ENCODE measurements at regions not wholly inside any gene's neighbourhood (a gene's known extent, or its start where the extent isn't known, plus 50 kb on each side); places are given as distances from the start of the nearest gene placed in this dataset.

DNA sequence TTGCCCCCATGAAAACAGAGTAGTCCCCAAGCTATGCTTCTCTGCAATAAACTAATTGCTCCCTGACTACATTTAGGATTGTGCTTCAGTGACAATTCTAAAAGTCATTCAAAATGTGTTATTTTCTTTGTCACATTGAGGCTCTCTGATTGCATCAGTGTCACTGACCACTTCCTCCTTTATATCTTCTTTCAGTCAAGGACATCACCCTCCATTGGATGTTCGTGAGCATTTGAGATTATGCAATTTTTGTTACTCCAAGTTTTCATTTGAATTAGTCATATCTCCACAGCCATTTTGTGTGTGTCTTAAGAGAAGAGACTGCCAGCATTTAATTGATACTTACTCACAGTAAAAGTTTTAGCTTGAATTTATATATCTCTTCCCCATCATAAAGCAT lies 780.8 kb upstream of the GCFC2 start:
- TF ChIP-seq, protein P1, sequence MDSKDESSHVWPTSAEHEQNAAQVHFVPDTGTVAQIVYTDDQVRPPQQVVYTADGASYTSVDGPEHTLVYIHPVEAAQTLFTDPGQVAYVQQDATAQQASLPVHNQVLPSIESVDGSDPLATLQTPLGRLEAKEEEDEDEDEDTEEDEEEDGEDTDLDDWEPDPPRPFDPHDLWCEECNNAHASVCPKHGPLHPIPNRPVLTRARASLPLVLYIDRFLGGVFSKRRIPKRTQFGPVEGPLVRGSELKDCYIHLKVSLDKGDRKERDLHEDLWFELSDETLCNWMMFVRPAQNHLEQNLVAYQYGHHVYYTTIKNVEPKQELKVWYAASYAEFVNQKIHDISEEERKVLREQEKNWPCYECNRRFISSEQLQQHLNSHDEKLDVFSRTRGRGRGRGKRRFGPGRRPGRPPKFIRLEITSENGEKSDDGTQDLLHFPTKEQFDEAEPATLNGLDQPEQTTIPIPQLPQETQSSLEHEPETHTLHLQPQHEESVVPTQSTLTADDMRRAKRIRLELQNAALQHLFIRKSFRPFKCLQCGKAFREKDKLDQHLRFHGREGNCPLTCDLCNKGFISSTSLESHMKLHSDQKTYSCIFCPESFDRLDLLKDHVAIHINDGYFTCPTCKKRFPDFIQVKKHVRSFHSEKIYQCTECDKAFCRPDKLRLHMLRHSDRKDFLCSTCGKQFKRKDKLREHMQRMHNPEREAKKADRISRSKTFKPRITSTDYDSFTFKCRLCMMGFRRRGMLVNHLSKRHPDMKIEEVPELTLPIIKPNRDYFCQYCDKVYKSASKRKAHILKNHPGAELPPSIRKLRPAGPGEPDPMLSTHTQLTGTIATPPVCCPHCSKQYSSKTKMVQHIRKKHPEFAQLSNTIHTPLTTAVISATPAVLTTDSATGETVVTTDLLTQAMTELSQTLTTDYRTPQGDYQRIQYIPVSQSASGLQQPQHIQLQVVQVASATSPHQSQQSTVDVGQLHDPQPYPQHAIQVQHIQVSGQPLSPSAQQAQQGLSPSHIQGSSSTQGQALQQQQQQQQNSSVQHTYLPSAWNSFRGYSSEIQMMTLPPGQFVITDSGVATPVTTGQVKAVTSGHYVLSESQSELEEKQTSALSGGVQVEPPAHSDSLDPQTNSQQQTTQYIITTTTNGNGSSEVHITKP (CRISPR knock-in tag; IDR thresholded peaks at IDR 0.05; ENCODE audit: low read depth): no peak
- no peak for TF ChIP-seq EZH2 (conservative IDR thresholded peaks at IDR 0.05; ENCODE audit: low read depth, low read length)
- TF ChIP-seq, protein P2, sequence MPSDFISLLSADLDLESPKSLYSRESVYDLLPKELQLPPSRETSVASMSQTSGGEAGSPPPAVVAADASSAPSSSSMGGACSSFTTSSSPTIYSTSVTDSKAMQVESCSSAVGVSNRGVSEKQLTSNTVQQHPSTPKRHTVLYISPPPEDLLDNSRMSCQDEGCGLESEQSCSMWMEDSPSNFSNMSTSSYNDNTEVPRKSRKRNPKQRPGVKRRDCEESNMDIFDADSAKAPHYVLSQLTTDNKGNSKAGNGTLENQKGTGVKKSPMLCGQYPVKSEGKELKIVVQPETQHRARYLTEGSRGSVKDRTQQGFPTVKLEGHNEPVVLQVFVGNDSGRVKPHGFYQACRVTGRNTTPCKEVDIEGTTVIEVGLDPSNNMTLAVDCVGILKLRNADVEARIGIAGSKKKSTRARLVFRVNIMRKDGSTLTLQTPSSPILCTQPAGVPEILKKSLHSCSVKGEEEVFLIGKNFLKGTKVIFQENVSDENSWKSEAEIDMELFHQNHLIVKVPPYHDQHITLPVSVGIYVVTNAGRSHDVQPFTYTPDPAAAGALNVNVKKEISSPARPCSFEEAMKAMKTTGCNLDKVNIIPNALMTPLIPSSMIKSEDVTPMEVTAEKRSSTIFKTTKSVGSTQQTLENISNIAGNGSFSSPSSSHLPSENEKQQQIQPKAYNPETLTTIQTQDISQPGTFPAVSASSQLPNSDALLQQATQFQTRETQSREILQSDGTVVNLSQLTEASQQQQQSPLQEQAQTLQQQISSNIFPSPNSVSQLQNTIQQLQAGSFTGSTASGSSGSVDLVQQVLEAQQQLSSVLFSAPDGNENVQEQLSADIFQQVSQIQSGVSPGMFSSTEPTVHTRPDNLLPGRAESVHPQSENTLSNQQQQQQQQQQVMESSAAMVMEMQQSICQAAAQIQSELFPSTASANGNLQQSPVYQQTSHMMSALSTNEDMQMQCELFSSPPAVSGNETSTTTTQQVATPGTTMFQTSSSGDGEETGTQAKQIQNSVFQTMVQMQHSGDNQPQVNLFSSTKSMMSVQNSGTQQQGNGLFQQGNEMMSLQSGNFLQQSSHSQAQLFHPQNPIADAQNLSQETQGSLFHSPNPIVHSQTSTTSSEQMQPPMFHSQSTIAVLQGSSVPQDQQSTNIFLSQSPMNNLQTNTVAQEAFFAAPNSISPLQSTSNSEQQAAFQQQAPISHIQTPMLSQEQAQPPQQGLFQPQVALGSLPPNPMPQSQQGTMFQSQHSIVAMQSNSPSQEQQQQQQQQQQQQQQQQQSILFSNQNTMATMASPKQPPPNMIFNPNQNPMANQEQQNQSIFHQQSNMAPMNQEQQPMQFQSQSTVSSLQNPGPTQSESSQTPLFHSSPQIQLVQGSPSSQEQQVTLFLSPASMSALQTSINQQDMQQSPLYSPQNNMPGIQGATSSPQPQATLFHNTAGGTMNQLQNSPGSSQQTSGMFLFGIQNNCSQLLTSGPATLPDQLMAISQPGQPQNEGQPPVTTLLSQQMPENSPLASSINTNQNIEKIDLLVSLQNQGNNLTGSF (CRISPR knock-in tag; IDR thresholded peaks at IDR 0.05): no peak
- no peak for TF ChIP-seq HES4 (CRISPR knock-in tag; IDR thresholded peaks at IDR 0.05; ENCODE audit: borderline replicate concordance)
- TF ChIP-seq ZBTB7A (CRISPR knock-in tag; IDR thresholded peaks at IDR 0.05): no peak
- TF ChIP-seq, protein P3, sequence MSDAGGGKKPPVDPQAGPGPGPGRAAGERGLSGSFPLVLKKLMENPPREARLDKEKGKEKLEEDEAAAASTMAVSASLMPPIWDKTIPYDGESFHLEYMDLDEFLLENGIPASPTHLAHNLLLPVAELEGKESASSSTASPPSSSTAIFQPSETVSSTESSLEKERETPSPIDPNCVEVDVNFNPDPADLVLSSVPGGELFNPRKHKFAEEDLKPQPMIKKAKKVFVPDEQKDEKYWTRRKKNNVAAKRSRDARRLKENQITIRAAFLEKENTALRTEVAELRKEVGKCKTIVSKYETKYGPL (CRISPR knock-in tag; IDR thresholded peaks at IDR 0.05): no peak
- no peak for TF ChIP-seq HDAC2 (CRISPR knock-in tag; IDR thresholded peaks at IDR 0.05)
